Epithelial cell of esophagus (primary cell): ENCODE measurements at regions not wholly inside any gene's neighbourhood (a gene's known extent, or its start where the extent isn't known, plus 50 kb on each side); places are given as distances from the start of the nearest gene placed in this dataset.

ENCODE experiments used
- DNase-seq: peaks from one replicate; pipeline ENCODE4 v3.0.0; 2010; ENCODE audit warnings: low read depth
- H3K4me3 ChIP-seq: 2 replicates; pipeline ENCODE4 v1.5.1; 2011; ENCODE audit warnings: mild to moderate bottlenecking, low read length, control low read depth
- TF ChIP-seq, protein P1 (sequence below): IDR thresholded peaks from 2 replicates; pipeline ENCODE4 v1.5.1; 2011; ENCODE audit warnings: low read depth, mild to moderate bottlenecking, low read length, control low read depth, inconsistent platforms; ENCODE audit not compliant: insufficient read depth; ENCODE audit errors: missing control alignments

DNA sequence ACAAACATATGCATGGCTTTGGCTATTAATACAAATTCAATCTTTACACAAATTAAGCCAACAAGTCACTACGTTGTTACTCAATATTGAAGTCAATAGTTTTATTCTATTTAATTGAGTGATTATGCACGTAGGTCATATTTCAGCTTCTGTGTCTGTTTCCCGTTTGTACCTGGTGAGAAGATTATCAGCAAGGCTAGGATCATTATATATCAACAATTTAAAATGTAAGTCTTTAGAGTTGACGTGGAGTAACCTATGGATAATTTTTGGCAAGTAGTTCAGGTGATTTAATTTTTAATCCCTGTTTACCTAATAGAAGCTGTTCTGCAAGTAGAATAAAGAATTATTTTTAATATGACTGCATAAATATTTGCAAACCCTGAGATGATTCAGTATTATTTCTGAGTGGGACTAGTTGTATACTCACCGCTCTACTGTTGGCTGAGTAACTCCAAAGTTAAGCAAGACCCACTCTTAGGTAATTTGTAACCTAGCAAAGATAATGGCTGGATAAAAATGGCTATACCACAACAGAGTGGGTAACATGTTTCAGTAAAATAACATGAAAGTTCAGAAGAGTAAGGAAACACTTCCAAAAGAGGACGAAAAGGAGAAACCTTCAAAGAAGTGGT is 161.0 kb downstream of the HGF start:
- peak; percentile 80 for DNase-seq
- TF ChIP-seq, protein P1, sequence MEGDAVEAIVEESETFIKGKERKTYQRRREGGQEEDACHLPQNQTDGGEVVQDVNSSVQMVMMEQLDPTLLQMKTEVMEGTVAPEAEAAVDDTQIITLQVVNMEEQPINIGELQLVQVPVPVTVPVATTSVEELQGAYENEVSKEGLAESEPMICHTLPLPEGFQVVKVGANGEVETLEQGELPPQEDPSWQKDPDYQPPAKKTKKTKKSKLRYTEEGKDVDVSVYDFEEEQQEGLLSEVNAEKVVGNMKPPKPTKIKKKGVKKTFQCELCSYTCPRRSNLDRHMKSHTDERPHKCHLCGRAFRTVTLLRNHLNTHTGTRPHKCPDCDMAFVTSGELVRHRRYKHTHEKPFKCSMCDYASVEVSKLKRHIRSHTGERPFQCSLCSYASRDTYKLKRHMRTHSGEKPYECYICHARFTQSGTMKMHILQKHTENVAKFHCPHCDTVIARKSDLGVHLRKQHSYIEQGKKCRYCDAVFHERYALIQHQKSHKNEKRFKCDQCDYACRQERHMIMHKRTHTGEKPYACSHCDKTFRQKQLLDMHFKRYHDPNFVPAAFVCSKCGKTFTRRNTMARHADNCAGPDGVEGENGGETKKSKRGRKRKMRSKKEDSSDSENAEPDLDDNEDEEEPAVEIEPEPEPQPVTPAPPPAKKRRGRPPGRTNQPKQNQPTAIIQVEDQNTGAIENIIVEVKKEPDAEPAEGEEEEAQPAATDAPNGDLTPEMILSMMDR, result no peak
- no peak overlapping the region for H3K4me3 ChIP-seq

DNA sequence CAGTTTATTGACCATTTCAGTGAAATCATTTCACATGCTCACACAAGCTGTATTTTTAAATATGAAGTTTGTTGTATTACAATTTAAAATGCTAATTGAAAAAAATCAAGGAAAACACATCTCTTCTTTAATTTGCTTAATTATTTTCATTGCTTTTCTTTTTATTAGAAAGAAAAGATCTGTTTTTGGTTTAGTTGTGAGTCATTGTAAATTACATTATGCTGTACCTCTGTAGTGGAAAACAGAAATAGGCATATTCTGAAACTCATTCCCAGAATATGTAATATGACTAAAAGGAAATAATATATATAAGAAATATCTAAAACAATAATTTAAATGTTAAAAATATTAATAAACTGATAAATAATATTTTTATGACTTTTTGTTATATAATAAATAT is 161.9 kb downstream of the HGF start:
- H3K4me3 ChIP-seq, result no peak overlapping the region
- DNase-seq, result no peak
- TF ChIP-seq, protein P1, result no peak

DNA sequence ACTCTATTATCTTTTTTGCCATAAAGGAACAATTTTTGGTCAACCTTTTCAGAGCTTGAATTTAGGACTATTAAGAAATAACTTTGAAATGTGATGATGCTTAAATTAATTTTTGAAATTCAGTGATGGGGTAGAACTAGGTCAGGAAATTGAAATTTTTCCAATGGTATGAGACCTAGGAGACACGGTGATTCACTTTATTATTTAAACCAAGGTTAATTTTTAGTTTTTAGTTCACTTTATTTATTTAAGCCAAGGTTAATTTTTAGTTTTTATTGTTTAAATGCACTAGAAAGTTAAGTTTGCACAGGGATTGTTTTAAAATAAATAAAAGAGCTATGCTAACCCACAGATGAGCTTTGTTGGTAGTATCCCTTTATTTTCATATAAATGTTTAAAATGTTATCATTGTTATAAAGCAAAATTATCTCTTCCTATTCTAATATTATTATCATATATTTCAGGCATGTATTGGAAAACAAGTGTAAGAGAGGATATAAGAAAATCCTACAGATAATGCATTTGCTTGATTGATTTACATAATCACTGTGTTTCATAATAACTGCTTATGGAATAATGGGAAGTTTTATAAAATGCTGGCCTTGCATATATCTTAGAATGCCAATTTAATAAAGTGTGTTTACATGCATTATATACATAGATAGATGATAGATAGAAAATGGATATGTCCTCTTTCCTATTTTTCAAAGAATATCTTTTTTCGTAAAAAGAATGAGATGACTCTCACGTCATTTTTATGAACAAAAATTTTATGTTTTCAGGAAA is 163.6 kb downstream of the HGF start:
- TF ChIP-seq, protein P1, result no peak
- no peak overlapping the region for H3K4me3 ChIP-seq
- no peak for DNase-seq

DNA sequence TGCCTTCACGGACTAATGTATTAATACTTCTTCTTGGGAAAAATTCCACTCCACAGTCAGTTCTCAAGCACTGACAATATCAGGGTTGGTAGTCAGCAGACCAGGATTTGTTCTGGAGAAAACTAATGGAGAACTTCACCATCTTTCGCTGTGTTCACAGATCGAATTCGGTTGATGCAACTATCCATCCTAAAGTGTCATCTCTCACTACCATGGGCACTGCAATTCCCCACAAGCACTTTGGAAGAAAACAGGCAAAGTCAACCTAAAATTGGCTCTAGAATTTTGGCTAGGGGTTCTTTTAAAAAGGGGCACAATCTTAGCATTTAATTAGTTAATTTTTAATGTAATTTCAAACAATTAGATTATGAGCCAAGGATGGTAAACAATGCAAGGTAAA is 164.4 kb downstream of the HGF start:
- no peak for DNase-seq
- H3K4me3 ChIP-seq, result no peak overlapping the region
- TF ChIP-seq, protein P1, result no peak

DNA sequence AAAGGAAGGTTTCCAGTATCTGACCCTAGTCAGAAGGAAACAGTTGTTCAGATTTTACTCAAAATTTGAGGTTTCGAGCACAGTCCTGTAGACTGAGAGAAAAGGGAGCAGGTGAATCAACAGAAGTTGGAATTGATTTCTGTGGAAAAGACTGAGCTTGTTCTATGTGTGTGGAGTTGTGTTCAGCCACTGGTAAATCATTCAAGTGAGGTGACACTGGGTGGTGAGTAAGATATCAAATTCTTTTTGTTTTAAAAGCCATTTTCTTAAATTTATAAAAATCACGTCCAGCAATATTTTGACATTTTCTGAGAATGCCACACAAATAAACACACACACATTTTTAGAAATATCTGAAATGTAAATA is 165.1 kb downstream of the HGF start:
- TF ChIP-seq, protein P1, result no peak
- H3K4me3 ChIP-seq, result no peak overlapping the region
- DNase-seq, result no peak

DNA sequence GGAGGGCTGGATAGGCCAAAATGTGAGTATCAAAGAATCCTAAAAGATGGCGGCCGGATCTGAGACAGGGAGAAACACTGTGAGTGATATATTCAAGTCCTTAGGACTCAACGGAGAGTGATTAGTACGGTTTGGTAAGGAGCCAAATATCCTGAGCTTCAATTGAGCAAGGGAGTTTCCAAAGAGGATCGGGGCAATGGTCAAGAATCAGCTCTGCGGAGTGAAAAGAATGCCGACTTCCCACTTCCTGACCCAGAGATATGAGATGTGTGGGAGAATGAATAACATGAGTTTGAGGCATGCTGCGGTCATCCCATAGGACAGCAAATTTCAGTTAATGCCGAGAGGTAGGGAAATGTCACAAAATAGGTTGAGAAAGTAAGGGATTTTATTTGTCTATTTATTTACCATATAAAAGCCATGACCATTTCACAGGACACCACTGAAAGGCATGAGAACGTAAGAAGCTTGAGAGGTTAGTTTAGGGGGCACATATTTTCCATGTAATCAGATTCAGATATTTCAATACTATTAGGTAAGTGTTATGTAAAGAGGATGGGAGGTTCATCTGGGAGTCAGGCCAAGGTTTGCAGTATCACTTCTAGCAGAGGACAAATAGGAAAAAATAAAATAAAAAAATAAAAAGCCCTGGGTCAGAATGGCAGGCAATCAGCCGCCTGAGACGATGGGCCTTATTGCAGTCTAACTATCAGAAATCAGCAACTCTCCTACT is 165.6 kb downstream of the HGF start:
- no peak overlapping the region for H3K4me3 ChIP-seq
- DNase-seq, result peak; percentile 6
- TF ChIP-seq, protein P1, result no peak
